ENCODE measurements at regions not wholly inside any gene's neighbourhood (a gene's known extent, or its start where the extent isn't known, plus 50 kb on each side); places are given as distances from the start of the nearest gene placed in this dataset.

DNA sequence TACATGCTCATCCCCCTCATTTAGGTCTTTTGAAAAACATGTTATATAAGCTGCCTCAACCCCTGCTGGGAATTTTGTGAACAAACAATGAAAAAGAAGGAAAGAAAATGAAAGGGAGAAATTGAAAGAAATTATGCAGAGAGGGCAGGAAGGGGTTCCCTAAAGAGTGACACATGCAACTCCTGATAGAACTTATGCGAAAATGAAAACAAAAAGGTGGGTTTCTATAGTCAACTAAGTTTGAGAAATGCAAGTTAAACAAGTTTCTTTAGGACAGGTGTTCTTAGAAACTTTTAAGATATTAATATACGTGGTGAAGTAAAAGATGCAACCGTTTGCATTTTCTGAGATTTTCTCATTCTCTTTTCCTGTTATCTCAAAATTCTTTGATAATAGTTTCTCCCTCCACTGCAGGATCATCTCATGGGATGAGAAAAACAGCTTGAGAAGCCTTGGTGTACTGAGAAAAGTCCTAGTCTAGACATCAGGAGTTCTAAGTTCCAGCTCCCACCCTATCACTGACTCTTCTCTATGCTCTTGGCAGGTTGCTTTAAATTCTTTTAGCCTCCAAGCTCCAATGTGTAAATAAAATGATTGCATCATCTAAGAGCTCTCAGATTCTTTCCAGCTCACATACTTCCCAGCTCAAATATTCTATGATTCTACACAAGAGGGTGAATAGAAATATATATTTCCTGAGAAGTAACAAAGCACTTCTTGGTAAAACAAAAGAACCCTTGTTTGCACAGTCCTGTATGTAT, 109.2 kb downstream of the FAM76B start:
- H3K27ac ChIP-seq, result no peak overlapping the region
- TF ChIP-seq ZFX (IDR thresholded peaks at IDR 0.05; ENCODE audit: borderline replicate concordance), result no peak
- TF ChIP-seq, protein P1, sequence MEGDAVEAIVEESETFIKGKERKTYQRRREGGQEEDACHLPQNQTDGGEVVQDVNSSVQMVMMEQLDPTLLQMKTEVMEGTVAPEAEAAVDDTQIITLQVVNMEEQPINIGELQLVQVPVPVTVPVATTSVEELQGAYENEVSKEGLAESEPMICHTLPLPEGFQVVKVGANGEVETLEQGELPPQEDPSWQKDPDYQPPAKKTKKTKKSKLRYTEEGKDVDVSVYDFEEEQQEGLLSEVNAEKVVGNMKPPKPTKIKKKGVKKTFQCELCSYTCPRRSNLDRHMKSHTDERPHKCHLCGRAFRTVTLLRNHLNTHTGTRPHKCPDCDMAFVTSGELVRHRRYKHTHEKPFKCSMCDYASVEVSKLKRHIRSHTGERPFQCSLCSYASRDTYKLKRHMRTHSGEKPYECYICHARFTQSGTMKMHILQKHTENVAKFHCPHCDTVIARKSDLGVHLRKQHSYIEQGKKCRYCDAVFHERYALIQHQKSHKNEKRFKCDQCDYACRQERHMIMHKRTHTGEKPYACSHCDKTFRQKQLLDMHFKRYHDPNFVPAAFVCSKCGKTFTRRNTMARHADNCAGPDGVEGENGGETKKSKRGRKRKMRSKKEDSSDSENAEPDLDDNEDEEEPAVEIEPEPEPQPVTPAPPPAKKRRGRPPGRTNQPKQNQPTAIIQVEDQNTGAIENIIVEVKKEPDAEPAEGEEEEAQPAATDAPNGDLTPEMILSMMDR (IDR thresholded peaks at IDR 0.05), result no peak

DNA sequence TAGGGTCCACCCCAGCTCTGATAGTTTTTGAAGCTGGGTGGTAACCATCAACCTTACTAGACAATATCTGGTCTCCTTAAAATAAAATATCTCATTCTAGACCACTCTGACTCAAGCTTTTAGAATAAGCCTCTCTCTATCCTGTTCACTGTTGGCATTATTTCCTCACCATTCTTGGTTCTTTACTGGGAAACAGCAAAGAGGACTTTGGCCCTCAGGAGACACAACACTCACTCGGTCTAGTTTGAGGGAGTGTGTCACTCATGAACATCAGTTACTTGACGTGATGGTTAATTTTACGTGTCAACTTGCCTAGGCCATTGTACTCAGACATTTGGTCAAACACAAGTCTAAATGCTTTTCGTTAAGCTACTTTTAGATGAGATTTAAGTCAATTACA, 110.6 kb downstream of the FAM76B start:
- no peak for TF ChIP-seq ZFX (IDR thresholded peaks at IDR 0.05; ENCODE audit: borderline replicate concordance)
- TF ChIP-seq, protein P1 (IDR thresholded peaks at IDR 0.05), result no peak
- H3K27ac ChIP-seq, result no peak overlapping the region

DNA sequence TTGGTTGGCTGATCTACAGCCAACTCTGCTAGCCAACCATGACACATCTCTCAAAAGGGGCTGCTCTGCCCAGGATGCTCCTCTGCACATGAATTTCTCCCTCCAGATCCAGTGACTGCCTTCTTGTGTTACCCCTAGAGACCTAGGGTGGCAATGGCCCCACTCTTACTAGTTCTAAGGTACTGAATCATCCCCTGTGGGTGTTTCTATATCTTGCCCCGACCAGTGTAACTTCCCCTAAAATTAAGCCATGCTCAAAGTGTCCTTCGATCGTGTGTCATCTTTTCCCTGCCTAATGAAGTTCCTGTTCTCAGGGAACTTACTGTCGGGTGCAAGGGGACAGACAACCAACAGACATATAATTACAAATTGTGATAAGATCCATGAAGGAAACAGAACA, 113.3 kb downstream of the FAM76B start:
- no peak for TF ChIP-seq ZFX (IDR thresholded peaks at IDR 0.05; ENCODE audit: borderline replicate concordance)
- TF ChIP-seq, protein P1 (IDR thresholded peaks at IDR 0.05), result no peak
- no peak overlapping the region for H3K27ac ChIP-seq

DNA sequence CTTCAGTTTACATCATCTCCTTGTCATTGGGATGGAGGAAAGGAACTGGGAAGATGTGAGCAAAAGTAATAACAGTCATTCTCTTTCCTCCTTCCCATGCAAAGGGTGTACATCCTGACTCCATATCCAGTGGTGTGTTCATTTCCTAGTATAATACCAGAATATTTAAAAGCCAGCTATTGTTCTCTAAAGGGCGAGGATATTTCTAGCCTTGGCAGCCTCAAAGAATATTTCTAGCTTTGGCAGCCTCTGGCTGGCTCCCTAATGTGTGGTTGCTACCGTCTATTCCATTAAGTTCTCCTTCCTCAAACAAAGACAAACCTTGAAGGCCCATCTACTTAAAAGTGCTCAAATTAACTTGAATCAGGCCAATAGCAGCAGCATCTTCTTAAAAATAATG, 114.0 kb downstream of the FAM76B start:
- TF ChIP-seq, protein P1 (IDR thresholded peaks at IDR 0.05), result no peak
- no peak for TF ChIP-seq ZFX (IDR thresholded peaks at IDR 0.05; ENCODE audit: borderline replicate concordance)
- H3K27ac ChIP-seq, result no peak overlapping the region

DNA sequence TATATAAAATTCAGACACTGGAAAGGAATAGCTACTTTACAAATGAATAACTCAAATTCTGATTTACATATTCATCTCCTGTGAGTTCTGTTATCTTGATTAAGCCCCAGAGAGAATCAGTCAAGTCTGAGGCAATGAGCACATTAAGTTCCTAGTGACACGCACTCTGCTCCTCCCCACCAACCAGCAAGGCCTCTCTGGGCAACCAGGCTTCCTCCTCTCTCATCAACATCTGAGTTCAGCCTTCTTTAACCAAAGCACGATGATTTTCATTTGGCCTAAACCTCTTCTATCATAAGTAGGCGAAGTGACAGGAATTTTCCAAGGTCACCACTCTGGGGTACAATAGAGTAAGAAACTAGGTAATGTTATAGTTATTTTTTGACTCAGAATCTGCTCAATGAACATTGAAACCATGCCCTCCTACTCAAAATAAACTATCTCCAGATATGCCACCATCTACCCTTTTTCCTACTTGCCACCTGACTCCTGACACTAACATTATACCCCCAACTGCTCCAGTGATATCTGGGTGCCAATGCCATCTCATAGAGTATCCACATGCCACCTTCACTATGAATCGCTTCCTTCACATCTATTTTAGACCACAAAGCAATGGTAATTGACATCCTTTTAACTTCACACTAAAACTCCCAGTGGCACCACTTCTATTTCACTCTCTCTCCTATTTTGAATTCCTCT, 114.8 kb downstream of the FAM76B start:
- H3K27ac ChIP-seq, result no peak overlapping the region
- no peak for TF ChIP-seq ZFX (IDR thresholded peaks at IDR 0.05; ENCODE audit: borderline replicate concordance)
- TF ChIP-seq, protein P1 (IDR thresholded peaks at IDR 0.05), result no peak

DNA sequence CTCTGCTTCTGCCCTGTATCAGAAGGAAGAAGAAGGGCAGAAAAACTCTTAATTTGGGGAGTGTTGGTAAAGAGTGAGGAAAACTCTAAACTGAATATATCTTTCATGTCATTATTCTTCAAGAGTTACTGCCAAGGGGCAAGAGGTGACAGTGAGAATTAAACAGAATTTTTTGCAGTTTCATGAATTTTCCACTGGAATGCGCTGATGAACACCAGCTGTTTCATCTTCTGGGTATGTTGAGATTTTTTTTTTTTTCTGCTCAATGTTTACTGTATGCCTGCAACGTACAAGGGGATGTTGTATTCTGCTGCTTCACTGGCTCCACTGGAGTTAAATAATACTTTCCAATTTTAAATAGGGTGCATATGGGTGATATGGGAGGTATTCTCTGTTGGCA, 117.8 kb downstream of the FAM76B start:
- H3K27ac ChIP-seq, result no peak overlapping the region
- TF ChIP-seq, protein P1 (IDR thresholded peaks at IDR 0.05), result no peak
- TF ChIP-seq ZFX (IDR thresholded peaks at IDR 0.05; ENCODE audit: borderline replicate concordance), result no peak

DNA sequence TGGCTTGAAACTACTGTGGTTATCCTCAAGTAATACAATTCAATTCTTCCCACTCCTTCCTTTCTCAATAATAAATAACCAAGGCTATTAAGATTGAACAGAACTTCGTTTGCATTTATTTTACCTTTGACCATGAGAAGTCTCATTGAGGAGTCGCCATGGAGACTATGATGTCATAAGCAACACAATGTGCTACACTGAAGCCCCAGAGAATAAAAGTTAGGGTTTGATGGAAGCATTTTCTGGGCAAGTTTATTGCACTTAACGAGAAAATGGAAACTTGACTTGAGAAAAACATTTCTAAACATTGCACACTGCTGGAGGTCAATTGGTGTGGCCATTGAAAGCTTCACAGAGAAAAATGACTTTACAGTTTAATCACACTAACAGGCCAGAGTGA, 121.5 kb downstream of the FAM76B start:
- H3K27ac ChIP-seq, result no peak overlapping the region
- TF ChIP-seq, protein P1 (IDR thresholded peaks at IDR 0.05), result no peak
- TF ChIP-seq ZFX (IDR thresholded peaks at IDR 0.05; ENCODE audit: borderline replicate concordance), result no peak
